ENCODE measurements at regions not wholly inside any gene's neighbourhood (a gene's known extent, or its start where the extent isn't known, plus 50 kb on each side); places are given as distances from the start of the nearest gene placed in this dataset.

GRCh38 chr15:96790004-96790403 is 459.5 kb downstream of the NR2F2 start:
- DNase-seq (ENCODE audit: low spot score in 2 of 2): no peak
- H3K4me1 ChIP-seq: no peaks in the 10 kb centered on the region
- H3K9me3 ChIP-seq: no peaks in the 10 kb centered on the region
- intact Hi-C loops (cut with DNase I): no loop called here
- H3K27me3 ChIP-seq: no peaks in the 10 kb centered on the region
- TF ChIP-seq CTCF (IDR thresholded peaks at IDR 0.05): no peak
- no peak overlapping the region for H3K27ac ChIP-seq
- no peaks in the 10 kb centered on the region for H3K36me3 ChIP-seq
- H3K4me3 ChIP-seq: no peak overlapping the region

- H3K4me1 ChIP-seq: no peaks in the 10 kb centered on the region
- no peaks in the 10 kb centered on the region for H3K36me3 ChIP-seq
- no peak overlapping the region for H3K27ac ChIP-seq
- no peaks in the 10 kb centered on the region for H3K9me3 ChIP-seq
- no peak for TF ChIP-seq CTCF (IDR thresholded peaks at IDR 0.05)
- intact Hi-C loops (cut with DNase I): no loop called here
- no peak overlapping the region for H3K4me3 ChIP-seq
- no peaks in the 10 kb centered on the region for H3K27me3 ChIP-seq
- no peak for DNase-seq (ENCODE audit: low spot score in 2 of 2)
Measured at GRCh38 chr15:96792216-96792615, 461.7 kb downstream of the NR2F2 start.

GRCh38 chr15:96796841-96797240 is 466.3 kb downstream of the NR2F2 start:
- no peak overlapping the region for H3K27ac ChIP-seq
- DNase-seq (ENCODE audit: low spot score in 2 of 2): no peak
- no peaks in the 10 kb centered on the region for H3K9me3 ChIP-seq
- H3K36me3 ChIP-seq: no peaks in the 10 kb centered on the region
- no peaks in the 10 kb centered on the region for H3K27me3 ChIP-seq
- H3K4me1 ChIP-seq: no peaks in the 10 kb centered on the region
- H3K4me3 ChIP-seq: no peak overlapping the region
- no peak for TF ChIP-seq CTCF (IDR thresholded peaks at IDR 0.05)
- intact Hi-C loops (cut with DNase I): no loop called here

GRCh38 chr15:96801576-96802150 is 471.2 kb downstream of the NR2F2 start:
- no peak overlapping the region for H3K27ac ChIP-seq
- no peaks in the 10 kb centered on the region for H3K27me3 ChIP-seq
- intact Hi-C loops (cut with DNase I): no loop called here
- H3K36me3 ChIP-seq: no peaks in the 10 kb centered on the region
- H3K4me1 ChIP-seq: no peaks in the 10 kb centered on the region
- no peaks in the 10 kb centered on the region for H3K9me3 ChIP-seq
- no peak for TF ChIP-seq CTCF (IDR thresholded peaks at IDR 0.05)
- no peak for DNase-seq (ENCODE audit: low spot score in 2 of 2)
- H3K4me3 ChIP-seq: no peak overlapping the region

DNA sequence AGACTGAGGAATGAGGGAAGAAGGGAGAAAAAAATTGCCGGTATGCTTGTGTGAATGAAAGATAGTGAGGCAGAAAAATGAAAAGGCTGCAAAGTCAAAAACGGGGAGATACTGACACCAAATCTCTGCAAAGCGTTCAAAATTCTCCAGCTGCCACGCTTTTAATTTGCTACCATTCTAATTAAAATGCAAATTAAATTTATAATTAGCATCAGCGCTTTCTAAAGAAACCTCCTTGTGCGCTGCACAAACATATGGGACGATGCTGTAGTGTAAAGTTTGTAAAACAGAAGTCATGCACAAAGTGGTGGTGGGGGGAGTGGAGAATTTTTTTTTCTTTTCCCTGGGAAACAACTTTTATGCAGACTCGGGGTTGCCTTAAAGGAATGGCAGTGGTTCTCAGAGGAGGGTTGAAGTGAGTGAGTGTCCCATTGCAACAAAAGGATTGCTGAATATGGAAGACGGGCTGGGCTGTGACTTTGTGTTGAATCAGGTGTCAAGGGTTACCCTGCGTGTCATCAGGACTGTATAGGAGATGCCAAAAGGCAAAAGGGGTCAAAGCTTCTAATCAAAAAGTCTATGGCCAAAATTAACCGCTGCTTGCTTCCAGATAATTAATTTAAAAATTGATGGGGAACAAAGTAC is 472.2 kb downstream of the NR2F2 start:
- no peak overlapping the region for H3K27ac ChIP-seq
- no peaks in the 10 kb centered on the region for H3K9me3 ChIP-seq
- no peaks in the 10 kb centered on the region for H3K36me3 ChIP-seq
- no peak for TF ChIP-seq CTCF (IDR thresholded peaks at IDR 0.05)
- H3K4me1 ChIP-seq: no peaks in the 10 kb centered on the region
- no peak for DNase-seq (ENCODE audit: low spot score in 2 of 2)
- H3K4me3 ChIP-seq: no peak overlapping the region
- H3K27me3 ChIP-seq: no peaks in the 10 kb centered on the region
- intact Hi-C loops (cut with DNase I): no loop called here
